Activated B cell treated with CpG ODN at 0.5 μM for 24 hours (primary cell): ENCODE measurements at regions not wholly inside any gene's neighbourhood (a gene's known extent, or its start where the extent isn't known, plus 50 kb on each side); places are given as distances from the start of the nearest gene placed in this dataset.

Source experiments
- ATAC-seq: fragments of 200-7000 bp; cut with Tn5 transposase; one replicate; pipeline ENCODE4 v1.10.0; 2021; ENCODE audit warnings: low read depth, mild to moderate bottlenecking, moderate library complexity
- CTCF ChIA-PET: fragments of 350-600 bp; sonication (Branson Sonifier 250); formaldehyde crosslinking; loops from one replicate; lab custom pipeline; 2021; ENCODE audit warnings: antibody characterized with exemption; lab: Charles Lee
- POLR2A ChIA-PET: fragments of 350-600 bp; sonication (Branson Sonifier 250); formaldehyde crosslinking; loops from one replicate; lab custom pipeline; 2021; ENCODE audit warnings: antibody characterized with exemption; lab: Charles Lee
- DNase-seq: peaks from one replicate; pipeline ENCODE4 v3.0.0; 2022
- H3K27ac Mint-ChIP-seq: one replicate; pipeline ENCODE4 v1.8.0; 2020; ENCODE audit warnings: mixed read lengths
- H3K27me3 Mint-ChIP-seq: one replicate; pipeline ENCODE4 v1.8.0; 2021; ENCODE audit warnings: mixed read lengths
- H3K36me3 Mint-ChIP-seq: one replicate; pipeline ENCODE4 v1.8.0; 2021; ENCODE audit warnings: low read depth, mixed read lengths
- H3K4me1 Mint-ChIP-seq: one replicate; pipeline ENCODE4 v1.8.0; 2021; ENCODE audit warnings: mixed read lengths
- H3K4me3 Mint-ChIP-seq: one replicate; pipeline ENCODE4 v1.8.0; 2020; ENCODE audit warnings: mild to moderate bottlenecking, mixed read lengths
- H3K9me3 Mint-ChIP-seq: one replicate; pipeline ENCODE4 v1.8.0; 2020; ENCODE audit warnings: mixed read lengths
- CTCF ChIP-seq: fragments of 200-600 bp; IDR thresholded peaks from one replicate; pipeline ENCODE4 v1.8.0; 2022; ENCODE audit warnings: antibody characterized with exemption, mild to moderate bottlenecking
- intact Hi-C: fragments of 100-400 bp; cut with micrococcal nuclease; formaldehyde crosslinking; loops from one replicate; pipeline ENCODE4 v1.15.1; 2024

- DNase-seq (no peak), ATAC-seq (no peak)
- Mint-ChIP-seq H3K27me3 (peaks cover 3% of the 10 kb centered on the region), H3K9me3 (no peaks in the 10 kb centered on the region), H3K4me1 (peaks cover 2% of the 10 kb centered on the region), H3K36me3 (no peaks in the 10 kb centered on the region), H3K27ac (no peak overlapping the region), H3K4me3 (no peak overlapping the region)
- TF ChIP-seq CTCF: no peak
- ChIA-PET POLR2A (interaction anchor here (0.7 kb wide), 1 partner anchor 923 kb away, joined by 10 read pairs; no protein-coding TSS in a partner anchor), CTCF (interaction anchor here (2.0 kb wide), 1 partner anchor 71 kb away, joined by 4 read pairs; no protein-coding TSS in a partner anchor)
- intact Hi-C loops: no loop called here
These were observed 386.6 kb upstream of the CLINT1 start for GRCh38 chr5:158245513-158245912.

- ChIA-PET POLR2A (no interaction called here), CTCF (no interaction called here)
- peak; percentile 33 for TF ChIP-seq CTCF
- ATAC-seq: no peak
- H3K27ac Mint-ChIP-seq: no peak overlapping the region
- H3K4me3 Mint-ChIP-seq: no peak overlapping the region
- peaks cover 2% of the 10 kb centered on the region for H3K4me1 Mint-ChIP-seq
- DNase-seq: no peak
- peaks cover 6% of the 10 kb centered on the region for H3K27me3 Mint-ChIP-seq
- H3K36me3 Mint-ChIP-seq: no peaks in the 10 kb centered on the region
- intact Hi-C loops: no loop called here
- H3K9me3 Mint-ChIP-seq: no peaks in the 10 kb centered on the region
These were observed 385.9 kb upstream of the CLINT1 start for GRCh38 chr5:158244882-158245281.

- TF ChIP-seq CTCF: no peak
- H3K27me3 Mint-ChIP-seq: peaks cover 3% of the 10 kb centered on the region
- no peaks in the 10 kb centered on the region for H3K9me3 Mint-ChIP-seq
- H3K27ac Mint-ChIP-seq: no peak overlapping the region
- H3K36me3 Mint-ChIP-seq: no peaks in the 10 kb centered on the region
- peaks cover 17% of the 10 kb centered on the region for H3K4me1 Mint-ChIP-seq
- DNase-seq (no peak), ATAC-seq (no peak)
- CTCF ChIA-PET: no interaction called here
- POLR2A ChIA-PET: no interaction called here
- no peak overlapping the region for H3K4me3 Mint-ChIP-seq
- intact Hi-C loops: no loop called here
These were observed 377.8 kb upstream of the CLINT1 start for GRCh38 chr5:158236511-158237335.

- DNase-seq (no peak), ATAC-seq (no peak)
- Mint-ChIP-seq H3K27me3 (peaks cover 1% of the 10 kb centered on the region), H3K4me1 (peaks cover 17% of the 10 kb centered on the region), H3K9me3 (no peaks in the 10 kb centered on the region), H3K36me3 (no peaks in the 10 kb centered on the region), H3K27ac (no peak overlapping the region), H3K4me3 (no peak overlapping the region)
- POLR2A ChIA-PET: no interaction called here
- intact Hi-C loops: no loop called here
- no peak for TF ChIP-seq CTCF
- CTCF ChIA-PET: no interaction called here
These were observed 376.2 kb upstream of the CLINT1 start for GRCh38 chr5:158235159-158235547.

GRCh38 chr5:158234323-158235158 is 375.6 kb upstream of the CLINT1 start:
- DNase-seq: no peak
- H3K9me3 Mint-ChIP-seq: no peaks in the 10 kb centered on the region
- peak; percentile 34 for ATAC-seq
- H3K36me3 Mint-ChIP-seq: no peaks in the 10 kb centered on the region
- intact Hi-C loops: no loop called here
- CTCF ChIA-PET: no interaction called here
- POLR2A ChIA-PET: no interaction called here
- H3K4me1 Mint-ChIP-seq: peaks cover 17% of the 10 kb centered on the region
- H3K27me3 Mint-ChIP-seq: no peaks in the 10 kb centered on the region
- no peak for TF ChIP-seq CTCF
- H3K27ac Mint-ChIP-seq: peak overlapping the region; percentile 68
- H3K4me3 Mint-ChIP-seq: peak overlapping the region; percentile 55
